DMS53 treated with DMSO at 0.1 percent for 48 hours (cell line): ENCODE measurements at regions not wholly inside any gene's neighbourhood (a gene's known extent, or its start where the extent isn't known, plus 50 kb on each side); places are given as distances from the start of the nearest gene placed in this dataset.

Source experiments
- DNase-seq: peaks from one replicate; lab custom pipeline; 2025; ENCODE audit not compliant: unreplicated experiment; lab: John Stamatoyannopoulos, UW

DNA sequence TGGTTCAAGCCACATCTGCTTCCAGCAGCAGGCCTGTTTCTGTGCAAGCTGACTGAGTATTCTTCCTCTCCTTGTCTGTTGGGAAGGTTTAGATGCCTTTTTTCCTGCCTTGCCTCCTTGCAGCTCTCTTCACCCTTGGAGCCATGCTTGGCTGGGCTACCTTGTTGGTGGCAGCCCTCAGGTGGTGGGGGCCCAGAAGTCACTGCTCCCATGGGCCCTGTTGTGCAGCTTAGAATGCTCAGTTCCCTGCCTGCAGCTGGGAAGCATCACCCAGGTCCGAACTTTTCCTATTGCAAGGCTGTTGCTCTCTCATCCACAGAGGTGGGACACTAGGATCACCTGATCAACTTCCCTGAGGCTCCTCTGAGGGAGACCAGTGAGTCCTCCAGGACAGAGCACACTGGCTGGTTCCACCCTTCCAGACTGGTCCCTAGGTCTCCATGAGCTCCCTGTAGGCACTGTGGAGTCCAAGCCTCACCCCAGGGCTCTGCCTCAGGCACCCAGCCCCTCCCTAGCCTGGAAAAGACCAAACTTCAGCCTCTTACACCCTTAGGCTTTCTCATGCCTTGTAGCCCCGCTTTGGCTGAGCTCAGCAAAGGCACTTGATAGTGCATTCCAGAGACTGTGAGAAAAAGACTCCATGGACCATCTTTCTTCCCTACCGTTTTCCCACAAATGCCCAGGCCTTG, 219.3 kb upstream of the SH3BP4 start:
- DNase-seq, result no peak

GRCh38 chr2:234731236-234731635, 220.6 kb upstream of the SH3BP4 start:
- DNase-seq, result no peak

- no peak for DNase-seq
These were observed 221.7 kb upstream of the SH3BP4 start for GRCh38 chr2:234730066-234730640.

GRCh38 chr2:234725528-234726264, 226.1 kb upstream of the SH3BP4 start:
- DNase-seq, result no peak

DNA sequence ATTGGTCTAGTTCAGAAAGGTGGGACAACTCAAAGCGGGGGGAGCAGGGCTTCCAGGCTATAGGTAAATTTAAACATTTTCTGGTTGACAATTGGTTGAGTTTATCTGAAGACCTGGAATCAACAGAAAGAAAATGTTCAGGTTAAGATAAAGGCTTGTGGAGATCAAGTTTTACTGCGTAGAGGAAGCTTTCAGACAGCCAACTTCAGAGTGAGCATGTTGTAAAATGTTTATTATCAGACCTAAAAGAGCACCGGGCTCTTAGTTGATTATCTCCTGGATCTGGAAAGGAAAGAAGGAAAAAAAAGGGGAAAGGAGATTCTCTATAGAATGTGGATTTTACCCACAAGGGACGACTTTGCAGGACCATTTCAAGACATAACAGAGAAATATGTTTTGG, 227.0 kb upstream of the SH3BP4 start:
- no peak for DNase-seq

GRCh38 chr2:234723400-234723799, 226.5 kb upstream of the ARL4C start:
- DNase-seq, result no peak

- no peak for DNase-seq
These were observed 225.3 kb upstream of the ARL4C start for GRCh38 chr2:234722176-234722575.

GRCh38 chr2:234719116-234719716, 222.3 kb upstream of the ARL4C start:
- no peak for DNase-seq

- DNase-seq, result no peak
These were observed 219.4 kb upstream of the ARL4C start for GRCh38 chr2:234716271-234716670.

DNA sequence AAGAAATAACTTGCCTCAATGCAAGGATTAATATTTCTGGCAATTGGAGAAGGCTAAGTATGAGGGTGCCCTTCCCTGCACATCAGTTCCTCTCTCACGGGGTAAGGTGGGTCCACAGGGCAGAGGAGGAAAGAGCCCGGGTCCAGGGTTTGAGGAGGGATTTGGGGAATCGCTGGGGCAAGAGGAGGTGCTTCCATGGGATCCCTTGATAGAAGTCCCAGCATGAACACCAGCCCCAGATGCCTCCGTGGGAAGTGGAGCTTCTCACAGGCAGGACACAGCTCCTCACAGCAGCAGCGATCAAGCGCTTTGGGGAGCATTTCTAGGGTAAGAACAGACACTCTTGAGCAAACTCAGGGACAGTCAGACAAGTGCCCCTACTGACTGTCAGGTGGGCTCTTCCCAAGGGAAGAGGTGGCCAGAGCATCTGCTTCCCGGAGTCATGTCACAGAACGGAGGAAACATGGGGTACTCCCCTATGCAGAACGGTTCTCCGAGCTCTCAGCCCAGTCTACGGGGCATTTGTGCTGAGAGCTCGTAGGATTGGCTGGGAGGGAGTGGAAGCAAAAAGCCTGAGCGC, 218.9 kb upstream of the ARL4C start:
- DNase-seq, result no peak

GRCh38 chr2:234714711-234715110, 217.8 kb upstream of the ARL4C start:
- DNase-seq, result no peak

DNA sequence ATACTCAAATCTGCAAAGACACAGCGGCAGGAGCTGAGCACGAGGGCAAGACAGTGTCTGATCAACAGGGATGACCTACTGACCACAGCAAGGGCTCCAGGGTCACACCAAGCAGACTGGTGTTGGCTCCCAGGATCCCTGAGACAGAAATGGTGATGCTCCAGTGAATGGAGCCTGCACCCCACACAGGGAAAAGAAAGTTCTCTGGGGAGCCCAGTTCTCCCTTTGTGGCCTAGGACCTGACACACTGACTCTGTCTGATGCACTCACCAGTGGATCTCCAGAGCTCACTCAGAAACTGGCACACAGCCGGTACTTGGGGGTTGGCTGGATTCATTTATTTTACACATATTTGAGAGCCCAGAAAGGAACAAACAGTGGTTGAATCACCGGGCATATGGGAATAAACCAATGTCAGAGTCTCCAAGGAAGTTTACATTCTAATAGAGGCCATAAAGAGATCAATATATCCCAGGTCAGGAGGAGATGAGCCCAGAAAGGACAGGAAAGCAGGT, 215.6 kb upstream of the ARL4C start:
- no peak for DNase-seq

- no peak for DNase-seq
These were observed 214.4 kb upstream of the ARL4C start for GRCh38 chr2:234711308-234711707.

- DNase-seq, result no peak
These were observed 213.7 kb upstream of the ARL4C start for GRCh38 chr2:234710587-234710986.

DNA sequence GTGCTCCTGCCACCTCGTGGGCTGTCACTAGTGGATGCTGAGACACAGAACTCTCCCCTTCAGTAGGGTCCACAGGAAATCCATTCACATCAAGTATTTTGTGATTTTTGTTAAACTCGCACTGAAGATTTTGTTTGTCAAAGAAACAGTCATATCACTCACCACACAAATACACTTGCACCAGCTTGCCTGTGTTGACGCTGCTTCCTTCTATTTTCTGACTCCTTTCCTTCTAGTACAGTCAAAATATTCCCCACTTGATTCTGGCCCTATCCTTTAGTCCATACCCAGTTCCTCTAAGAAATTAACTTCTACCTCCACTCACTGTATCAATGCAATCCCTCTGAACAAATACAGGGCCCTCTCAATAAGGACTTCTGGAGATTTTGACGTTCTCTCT, 213.2 kb upstream of the ARL4C start:
- DNase-seq, result no peak

GRCh38 chr2:234708717-234709116, 211.8 kb upstream of the ARL4C start:
- no peak for DNase-seq

DNA sequence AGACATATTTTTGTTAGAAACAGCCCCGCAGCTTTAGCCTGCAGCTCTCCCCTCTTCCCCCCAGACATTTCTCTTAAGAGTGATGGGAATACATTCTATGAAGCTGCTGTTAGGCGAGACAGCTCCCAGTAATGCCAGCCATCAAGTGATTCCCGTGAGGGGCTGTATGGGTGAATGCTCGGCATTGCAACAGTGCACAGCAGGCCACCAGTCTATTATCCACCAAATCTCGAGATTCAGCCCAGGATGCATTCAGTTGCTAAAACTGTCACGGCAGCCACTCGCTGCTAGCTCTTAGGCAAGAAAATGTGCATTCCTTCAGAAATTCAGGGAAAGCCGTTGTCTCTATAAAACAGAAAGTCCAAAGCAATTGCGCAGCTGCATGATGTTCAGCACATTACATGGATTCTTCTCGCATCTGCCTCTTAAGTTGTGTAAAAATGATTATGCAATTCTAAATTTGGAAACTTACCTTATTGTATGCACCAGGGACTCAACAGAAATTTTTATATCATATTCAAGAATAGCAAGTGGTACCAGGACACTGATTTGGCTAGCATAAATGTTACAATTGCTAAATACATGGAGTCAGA, 211.3 kb upstream of the ARL4C start:
- no peak for DNase-seq

DNA sequence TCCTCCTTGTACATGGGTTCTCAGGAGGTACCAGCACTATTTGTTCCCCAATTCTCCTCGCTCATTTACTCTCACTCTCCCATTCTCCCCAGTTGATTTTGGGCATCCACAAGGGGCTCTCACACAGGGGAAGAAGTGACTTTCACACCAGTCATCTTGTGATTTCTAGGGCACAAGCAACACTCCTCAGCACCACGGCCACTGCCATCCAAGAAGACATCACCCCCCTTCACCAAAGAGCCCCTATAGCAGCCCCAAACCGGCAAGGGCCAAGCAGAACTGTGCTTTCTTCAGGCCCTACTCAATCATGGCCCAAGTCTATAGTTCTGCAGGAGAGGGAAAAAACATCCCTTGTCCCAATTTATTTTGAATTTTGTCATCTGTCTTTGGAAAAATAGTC, 209.2 kb upstream of the ARL4C start:
- DNase-seq, result no peak

DNA sequence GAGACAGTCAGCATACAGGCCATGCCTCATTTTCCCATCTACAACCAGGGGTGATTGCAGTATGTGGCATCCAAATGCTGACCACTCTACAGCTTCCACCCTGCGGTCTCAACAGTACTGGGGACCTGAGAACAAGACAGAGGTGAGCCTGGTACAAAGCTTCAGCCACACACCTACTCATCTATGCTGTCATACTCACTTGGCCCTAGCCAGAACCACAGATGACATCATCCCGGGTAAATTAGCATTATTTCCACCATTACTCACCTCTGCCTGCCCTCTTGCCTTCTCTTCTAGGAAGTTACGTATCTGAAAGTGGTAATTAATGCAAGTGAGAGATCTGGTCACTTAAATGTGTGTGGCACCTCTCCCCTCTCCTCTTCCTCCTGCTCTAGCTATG, 208.2 kb upstream of the ARL4C start:
- DNase-seq, result no peak

DNA sequence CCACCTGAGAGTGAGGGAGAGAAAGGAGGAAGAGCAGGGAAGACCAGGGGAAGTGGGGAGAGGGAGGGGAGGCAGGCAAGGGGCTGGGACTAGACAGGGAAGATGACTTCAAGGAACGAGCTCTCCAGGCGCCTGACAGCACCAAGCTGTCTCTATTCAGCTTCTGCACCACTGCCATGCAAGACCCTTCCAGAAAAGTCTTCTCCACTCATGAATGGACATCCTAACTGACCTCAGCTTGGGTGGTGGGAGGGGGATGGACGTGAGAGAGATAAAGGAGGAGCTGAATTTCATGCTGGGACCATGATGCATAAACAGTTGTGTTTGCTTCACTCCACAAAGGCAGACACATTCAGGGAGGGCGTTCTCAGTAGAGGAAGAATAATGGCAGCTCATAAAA, 206.4 kb upstream of the ARL4C start:
- no peak for DNase-seq

DNA sequence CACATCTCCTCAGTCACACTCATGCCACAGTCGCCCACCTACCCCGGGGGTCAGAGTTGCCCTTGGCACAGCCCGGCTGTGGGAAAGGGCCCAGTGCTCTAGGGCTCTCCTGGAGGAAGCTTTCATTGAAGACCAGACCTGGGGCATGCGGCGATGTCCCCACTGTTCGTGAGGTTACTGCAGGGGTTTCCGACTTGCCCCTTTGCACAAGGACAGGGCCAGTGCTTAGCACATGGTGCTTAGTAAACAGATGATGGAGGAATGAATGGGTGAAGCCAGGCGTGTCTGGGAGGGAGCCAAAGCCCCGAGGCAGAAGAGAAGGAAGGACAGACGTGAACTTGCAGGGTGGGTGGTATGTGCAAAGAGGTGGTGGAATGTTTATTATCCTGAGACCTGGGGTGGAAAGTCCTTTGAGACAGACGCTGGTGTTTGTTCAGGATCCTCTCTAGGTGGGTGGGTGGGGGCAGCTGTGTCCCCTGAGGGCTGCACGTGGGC, 205.9 kb upstream of the ARL4C start:
- DNase-seq, result no peak
